GM21619 (cell line): ENCODE measurements at regions not wholly inside any gene's neighbourhood (a gene's known extent, or its start where the extent isn't known, plus 50 kb on each side); places are given as distances from the start of the nearest gene placed in this dataset.
"Not testable (repeated sequence)": the region's sequence is repeated elsewhere in the genome, so short reads cannot be mapped to it uniquely, and the experiment has no call there.

Source experiments
- ATAC-seq: cut with Tn5 transposase; IDR thresholded peaks from one replicate; pipeline ENCODE4 v1.9.1; 2021; ENCODE audit not compliant: unreplicated experiment

DNA sequence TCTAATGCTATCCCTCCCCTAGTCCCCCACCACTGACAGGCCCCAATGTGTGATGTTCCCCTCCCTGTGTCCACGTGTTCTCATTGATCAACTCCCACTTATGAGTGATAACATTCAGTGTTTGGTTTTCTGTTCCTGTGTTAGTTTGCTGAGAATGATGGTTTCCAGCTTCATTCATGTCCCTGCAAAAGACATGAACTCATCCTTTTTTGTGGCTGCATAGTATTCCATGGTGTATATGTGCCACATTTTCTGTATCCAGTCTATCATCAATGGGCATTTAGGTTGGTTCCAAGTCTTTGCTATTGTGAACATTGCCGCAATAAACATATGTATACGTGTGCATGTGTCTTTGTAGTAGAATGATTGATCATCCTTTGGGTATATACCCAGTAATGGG lies 153.1 kb downstream of the OR13H1 start:
- ATAC-seq: not testable (repeated sequence)

DNA sequence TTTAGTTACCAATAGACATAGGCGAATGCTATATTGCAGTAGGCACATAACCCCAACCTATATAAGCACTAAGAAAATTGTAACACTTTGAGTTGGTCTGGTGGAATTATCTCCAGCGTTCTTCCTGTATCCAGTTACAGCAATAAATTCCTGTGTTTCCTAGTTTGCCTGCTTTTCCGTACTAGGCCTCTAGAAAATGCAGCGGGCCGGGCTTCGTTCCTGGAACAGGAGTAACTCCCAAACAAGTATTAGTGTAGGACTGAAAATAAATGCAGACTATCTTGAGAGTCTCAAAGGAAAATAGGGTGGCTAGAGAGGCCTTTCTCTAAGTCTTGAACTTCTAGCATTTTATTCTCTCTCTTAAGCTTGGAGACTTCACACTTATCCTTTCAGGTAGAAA lies 159.8 kb downstream of the OR13H1 start:
- ATAC-seq: no peak

DNA sequence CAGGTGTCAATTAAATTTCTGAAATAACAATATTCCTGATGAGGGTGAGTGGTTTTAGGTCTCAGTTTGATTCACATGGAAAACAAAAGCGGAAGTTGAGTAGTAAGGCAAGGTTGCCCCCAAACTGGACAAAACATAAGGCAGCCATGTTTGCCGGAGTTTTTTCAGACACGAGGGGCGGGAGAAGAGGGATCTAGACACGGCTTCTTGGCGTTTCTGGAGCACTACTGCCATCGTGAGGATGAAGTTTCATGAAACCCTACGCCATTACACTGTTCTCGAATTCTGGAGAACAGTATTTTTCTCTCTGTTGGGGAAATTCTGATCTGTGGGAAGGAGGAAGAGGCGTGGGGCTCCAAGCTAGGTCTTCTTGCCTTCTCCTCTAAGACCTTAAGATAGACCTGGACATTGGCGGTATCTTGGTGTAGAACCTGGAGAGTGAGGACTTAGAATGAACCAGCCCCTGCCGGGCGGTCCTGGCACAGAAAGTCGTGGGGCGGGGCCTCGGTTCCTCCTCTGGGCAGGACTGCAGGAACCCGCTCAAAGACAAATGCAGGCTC lies 160.3 kb downstream of the OR13H1 start:
- no peak for ATAC-seq

DNA sequence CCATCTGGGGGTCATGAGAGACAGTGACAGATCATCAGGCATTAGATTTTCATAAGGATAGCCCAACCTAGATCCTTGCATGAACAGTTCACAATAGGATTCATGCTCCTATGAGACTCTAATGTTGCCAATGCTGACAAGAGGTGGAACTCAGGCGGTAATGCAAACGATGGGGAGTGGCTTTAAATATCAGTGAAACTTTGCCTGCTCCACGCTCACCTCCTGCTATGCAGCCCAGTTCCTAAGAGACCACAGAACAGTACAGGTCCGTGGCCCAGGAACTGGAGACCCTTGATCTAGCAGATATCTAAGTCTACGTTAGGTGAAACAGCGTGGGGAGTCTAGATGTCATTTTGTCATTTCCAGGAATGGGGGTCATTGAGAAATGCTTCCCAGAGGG lies 165.7 kb downstream of the OR13H1 start:
- no peak for ATAC-seq

DNA sequence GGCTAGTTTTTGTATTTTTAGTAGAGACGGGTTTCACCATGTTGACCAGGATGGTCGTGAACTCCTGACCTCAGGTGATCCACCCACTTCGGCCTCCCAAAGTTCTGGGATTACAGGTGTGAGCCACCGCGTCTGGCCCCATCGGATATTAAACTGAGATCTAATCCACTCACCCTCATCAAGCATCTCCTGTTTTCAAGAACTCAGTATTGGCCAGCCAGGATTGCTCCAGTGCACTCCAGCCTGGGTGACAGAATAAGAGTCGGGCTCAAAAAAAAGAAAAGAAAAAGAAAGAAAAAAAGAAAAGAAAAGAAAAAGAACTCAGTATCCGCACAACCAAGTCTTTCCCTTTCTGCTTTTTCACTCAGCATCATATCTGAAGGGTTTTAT lies 167.6 kb downstream of the OR13H1 start:
- ATAC-seq: no peak

DNA sequence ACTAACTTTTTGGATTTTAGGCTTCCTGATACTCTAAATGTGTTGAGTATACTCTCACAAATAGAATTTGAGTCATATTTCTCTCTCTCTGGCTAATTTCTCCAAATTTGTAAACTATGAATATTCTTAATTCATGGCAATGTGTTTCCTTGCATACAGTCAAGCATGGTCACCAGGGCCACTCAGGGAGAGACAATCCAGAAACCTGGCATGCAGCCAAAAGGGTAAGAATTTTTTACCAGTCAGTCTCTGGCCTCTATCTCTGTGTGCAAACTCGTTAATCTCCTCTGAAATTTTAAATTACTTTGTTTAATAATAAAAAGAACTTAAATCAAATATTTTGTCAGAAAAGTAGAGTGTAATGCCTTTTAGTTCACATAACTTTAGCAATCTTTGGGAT lies 179.8 kb downstream of the OR13H1 start:
- ATAC-seq: no peak

DNA sequence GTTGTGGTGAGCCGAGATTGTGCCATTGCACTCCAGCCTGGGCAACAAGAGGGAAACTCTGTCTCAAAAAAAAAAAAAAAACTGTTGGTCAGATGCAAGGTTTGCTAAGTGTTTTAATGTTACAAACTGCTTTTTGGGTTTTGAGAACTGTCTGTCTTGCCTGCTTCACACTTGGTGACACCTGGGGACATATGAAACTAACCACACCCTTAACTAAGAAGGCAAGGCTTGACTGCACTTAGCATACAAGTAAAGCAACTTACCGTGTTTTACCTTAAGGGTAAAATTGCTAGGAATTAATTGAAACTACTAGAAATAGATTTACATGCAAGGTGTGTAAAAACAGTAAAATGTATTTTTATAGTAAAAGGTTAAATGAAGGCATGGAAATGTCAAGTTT lies 180.4 kb downstream of the OR13H1 start:
- no peak for ATAC-seq

DNA sequence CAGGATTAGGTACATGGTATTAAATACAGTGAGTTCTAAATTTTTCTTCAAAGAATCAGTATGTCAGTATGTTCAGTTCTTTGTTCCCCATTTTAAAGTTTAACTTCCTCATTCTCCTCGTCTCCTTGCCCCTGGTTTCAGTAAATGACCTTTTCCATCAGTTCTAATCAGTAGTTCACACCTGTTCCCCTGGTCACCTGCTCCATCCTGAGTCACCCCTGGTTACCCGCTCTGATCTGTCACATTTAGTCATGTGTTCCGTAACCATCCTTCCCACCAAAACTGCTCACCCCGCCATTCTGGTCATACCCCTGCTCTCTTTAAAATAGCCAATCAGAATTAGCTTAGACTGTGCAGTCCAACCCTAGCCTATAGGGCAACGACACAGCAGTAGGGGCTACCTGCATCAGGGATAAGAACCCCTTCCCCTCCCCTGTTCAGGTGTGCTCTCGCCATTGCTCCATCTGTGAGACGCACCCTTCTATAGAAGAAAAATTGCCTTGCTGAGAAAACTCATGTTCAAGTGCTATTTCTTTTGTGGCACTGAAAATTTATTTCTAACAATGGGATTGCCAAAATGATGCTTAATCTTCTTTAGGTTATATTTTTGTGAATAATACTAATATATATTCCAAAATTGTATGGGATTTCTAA lies 181.3 kb downstream of the OR13H1 start:
- no peak for ATAC-seq

DNA sequence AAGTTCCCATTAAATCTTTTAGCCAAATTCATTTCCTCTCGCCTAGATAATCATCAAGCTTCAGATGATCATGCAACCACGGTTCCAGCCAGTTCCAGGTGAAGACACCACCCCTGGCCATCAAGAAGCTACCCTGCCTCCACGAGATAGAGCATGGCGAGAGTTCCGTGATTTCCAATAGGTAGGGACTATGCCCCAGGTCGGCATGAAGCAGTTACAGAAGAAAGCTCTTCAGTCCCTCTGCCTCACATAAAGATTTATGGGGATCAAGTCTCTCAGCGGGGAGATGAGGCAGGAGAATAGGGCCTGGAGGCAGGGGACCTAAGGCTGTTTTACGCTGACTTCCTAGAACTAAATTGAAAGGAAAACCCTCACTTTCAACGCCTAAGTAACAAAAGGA lies 183.9 kb downstream of the OR13H1 start:
- ATAC-seq: no peak

DNA sequence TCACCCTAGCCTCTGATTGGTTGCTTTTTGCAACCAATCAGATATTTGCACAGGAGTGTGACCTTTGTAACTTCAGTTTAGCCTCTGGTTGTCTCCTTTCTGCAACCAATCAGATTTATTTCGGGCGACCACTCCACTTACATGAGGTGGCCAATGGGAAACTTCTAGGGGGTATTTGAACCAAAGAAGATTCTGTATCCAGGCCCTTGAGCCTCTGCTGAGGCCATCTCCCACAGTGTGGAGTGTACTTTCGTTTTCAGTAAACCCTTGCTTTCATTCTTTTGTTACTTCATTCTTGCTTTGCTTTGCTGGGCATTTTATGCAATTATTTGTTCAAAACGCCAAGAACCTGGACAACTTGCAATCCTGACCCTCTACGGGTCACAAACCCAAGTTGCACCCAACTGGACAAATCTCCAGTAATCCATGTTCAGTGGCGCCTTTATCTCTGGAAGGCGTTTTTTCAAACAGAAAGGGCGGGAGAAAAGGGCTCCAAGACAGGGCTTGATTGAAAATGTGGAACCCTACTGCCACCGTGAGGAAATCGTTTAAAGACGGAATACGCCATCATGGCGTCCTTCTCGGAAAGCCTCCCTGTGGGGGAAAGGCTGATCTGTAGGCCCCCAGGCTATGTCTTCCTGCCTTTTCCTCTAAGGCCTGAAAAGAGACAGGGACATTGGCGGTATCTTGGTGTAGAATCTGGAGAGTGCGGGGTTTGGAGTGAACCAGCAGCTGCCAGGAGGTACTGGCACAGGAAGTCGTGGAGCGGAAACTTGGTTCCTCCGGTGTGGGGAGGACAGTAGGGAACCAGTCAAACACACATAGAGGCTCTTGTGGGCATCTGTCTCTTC lies 184.6 kb downstream of the OR13H1 start:
- no peak for ATAC-seq

DNA sequence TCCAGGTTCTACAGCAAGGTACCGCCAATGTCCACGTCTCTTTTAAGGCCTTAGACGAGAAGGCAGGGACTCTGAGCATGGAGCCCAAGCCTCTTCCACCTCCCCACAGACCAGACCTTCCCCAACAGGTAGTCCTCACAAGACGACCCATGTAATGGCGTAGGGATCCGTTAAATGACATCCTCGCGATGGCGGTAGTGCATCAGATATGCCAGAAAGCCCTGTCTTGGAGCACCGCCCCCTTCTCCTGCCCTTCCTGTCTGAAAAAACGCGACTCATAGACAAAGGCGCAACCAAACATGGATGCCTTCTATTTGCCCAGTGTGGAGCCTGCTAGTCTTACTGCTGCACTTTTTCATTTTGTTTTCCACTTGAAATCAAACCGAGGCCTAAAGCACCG lies 185.4 kb downstream of the OR13H1 start:
- no peak for ATAC-seq

DNA sequence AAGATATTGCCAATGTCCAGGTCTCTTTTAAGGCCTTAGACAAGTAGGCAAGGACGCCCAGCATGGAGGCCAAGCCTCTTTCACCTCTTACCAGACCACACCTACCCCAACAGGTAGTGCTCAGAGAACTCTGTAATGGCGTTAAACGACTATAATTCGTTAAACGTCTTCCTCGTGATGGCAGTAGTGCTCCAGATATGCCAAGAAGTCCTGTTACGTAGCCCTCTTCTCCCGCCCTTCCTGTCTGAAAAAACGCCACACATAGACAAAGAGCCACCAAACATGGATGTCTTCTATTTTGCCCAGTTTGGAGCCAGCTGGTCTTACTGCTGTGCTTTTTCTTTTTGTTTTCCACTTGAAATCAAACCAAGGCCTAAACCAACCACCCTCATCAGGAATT lies 190.7 kb downstream of the OR13H1 start:
- ATAC-seq: no peak

DNA sequence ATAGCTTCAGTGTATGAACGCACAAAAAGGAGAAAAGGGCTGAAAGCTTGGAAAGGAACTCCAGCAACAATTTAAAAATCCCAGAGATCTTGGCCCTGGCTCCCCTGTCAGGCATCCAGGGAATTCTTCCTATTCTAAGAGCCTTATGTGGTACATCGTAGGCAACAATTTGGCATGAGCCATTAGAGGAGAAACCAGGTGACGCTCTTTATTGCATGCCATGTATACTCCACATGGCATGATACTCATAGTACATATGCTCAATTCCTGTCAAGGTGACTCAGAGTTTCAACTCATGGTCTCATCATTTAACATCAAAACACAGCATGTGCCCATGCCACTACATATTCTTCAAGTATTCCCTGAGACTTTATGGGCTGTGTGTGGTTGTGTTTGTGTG lies 191.3 kb downstream of the OR13H1 start:
- ATAC-seq: no peak

DNA sequence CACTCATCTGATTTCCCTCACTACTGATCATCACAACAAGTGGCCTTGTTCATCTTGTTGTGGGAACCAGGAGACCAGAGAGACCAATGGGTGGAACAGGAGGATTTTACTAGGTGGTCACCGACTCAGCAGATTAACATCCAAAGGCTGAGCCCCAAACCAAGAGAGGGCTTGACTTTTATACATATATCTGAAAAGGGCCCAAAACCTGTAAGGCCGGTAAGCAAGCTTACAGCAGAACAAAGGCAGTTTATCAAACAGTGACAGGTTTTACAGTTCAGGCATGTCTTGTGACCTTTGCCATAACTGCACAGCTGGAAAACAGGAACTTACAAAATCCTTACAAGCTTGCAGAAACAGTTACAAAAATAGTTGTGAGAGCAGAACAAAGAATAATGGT lies 195.9 kb downstream of the OR13H1 start:
- no peak for ATAC-seq

DNA sequence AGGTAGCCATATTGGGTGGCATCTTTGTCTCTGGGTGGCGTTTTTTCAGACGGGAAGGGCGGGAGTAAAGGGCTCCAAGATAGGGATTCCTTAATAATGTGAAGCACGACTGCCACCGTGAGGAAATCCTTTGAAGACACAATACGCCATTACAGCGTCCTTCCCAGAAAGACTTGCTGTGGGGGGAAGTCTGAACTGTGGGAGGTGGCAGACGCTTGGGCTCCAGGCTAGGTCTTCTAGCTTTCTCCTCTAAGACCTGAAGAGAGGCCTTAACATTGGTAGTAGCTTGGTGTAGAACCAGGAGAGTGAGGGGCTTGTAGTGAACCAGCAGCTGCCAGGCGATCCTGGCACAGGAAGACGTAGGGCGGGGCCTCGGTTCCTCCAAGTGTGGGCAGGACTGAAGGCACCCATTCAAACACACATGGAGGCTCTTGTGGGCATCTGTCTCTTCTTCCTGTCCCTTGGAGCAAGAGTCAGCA lies 197.3 kb downstream of the OR13H1 start:
- ATAC-seq: no peak

DNA sequence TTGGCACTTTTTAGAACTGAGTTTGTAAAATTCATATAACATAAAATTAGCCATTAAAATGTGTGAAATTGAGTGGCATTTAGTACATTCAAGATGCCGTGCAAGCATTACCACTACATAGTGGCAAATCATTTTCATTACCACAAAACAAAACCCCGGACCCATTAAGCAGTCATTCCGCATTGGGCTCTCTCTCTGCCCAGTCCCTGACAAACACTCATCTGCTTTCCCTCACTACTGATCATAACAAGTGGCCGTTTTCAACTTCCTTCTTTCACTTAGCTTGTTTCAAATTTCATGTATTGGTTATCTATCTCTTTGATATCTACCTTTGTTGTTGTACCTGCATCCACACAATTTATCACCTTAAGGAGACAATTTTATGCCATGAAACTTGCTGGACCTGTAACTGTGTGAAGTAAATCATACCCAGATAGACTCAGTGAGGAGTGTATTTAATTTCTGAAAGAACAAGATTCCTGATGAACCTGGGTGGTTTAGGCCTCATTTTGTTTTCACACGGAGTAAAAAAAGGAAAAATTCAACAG lies 202.1 kb downstream of the OR13H1 start:
- ATAC-seq: no peak

DNA sequence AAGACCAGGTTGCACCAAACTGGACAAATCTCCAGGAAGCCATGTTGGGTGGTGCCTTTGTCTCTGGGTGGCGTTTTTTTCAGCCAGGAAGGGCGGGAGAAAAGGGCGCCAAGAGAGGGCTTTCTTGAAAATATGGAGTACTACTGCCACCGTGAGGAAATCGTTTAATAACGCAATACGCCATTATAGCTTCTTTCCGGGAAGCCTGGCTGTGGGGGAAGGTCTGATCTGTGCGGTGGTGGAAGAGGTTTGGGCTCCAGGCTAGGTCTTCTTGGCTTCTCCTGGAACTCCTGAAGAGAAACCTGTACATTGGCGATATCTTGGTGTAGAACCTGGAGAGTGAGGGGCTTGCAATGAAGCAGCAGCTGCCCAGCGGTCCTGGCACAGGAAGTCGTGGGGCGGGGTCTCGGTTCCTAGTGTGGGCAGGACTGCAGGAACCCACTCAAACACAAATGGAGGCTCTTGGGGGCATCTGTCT lies 202.7 kb downstream of the OR13H1 start:
- ATAC-seq: no peak

DNA sequence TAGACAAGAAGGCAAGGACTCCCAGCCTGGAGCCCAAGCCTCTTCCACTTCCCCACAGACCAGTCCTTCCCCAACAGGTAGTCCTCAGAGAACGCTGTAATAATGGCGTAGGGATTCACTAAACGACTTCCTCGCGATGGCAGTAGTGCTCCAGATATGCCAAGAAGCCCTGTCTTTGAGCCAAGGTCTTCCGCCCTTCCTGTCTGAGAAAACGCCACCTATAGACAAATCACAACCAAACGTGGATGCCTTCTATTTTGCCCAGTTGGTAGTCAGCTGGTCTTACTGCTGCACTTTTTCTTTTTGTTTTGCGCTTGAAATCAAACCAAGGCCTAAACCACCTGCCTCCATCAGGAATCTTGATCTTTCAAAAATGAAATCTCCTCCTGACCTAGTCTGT lies 203.3 kb downstream of the OR13H1 start:
- ATAC-seq: no peak

DNA sequence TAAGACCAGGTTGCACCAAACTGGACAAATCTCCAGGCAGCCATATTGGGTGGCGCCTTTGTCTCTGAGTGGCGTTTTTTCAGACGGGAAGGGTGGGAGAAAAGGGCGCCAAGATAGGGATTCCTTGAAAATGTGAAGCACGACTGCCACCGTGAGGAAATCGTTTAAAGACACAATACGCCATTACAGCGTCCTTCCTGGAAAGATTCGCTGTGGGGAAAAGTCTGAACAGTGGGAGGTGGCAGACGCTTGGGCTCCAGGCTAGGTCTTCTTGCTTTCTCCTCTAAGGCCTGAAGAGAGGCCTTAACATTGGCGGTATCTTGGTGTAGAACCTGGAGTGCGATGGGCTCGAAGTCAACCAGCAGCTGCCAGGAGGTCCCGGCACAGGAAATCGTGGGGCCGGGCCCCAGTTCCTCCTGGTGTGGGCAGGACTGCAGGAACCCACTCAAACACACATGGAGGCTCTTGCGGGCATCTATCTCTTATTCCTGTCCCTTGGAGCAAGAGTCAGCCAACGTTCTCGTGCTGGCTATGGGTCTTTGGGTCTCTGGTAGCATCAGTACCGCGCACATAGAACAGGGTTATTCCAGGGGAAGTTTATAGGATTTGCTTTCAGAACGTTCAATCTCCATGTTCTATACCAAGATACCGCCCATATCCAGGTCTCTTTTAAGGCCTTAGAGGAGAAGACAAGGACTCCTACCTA lies 208.8 kb downstream of the OR13H1 start:
- no peak for ATAC-seq

DNA sequence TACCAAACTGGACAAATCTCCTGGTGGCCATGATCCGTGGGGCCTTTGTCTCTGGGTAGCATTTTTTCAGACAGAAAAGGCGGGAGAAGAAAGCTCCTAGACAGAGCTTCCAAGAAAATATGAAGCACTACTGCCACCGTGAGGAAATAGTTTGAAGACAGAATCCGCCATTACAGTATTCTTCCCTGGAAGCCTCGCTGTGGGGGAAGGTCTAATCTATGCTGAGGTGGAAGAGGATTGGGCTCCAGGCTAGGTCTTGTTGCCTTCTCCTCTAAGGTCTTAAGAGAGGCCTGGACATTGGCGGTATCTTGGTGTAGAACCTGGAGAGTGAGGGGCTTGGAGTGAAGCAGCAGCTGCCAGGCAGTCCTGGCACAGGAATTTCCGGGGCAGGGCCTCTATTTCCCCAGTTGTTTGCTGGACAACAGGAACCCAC lies 218.9 kb downstream of the OR13H1 start:
- no peak for ATAC-seq

DNA sequence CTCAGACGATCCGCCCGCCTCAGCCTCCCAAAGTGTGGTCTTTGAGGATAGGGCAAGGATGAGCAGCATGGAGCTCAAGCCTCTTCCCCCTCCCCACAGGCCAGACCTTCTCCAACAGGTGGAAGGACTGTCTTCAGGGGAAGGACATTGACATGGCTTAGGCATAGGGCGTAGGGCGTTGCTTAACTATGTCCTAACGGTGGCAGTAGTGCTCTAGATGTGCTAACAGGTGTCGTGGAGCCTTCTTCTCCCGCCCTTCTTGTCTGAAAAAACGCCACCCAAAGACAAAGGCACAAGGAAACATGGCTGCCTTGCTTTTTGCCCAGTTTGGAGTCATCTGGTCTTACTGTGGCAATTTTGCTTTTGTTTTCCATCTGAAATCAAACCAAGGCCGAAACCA lies 219.8 kb downstream of the OR13H1 start:
- no peak for ATAC-seq
